ENCODE measurements at regions not wholly inside any gene's neighbourhood (a gene's known extent, or its start where the extent isn't known, plus 50 kb on each side); places are given as distances from the start of the nearest gene placed in this dataset.

DNA sequence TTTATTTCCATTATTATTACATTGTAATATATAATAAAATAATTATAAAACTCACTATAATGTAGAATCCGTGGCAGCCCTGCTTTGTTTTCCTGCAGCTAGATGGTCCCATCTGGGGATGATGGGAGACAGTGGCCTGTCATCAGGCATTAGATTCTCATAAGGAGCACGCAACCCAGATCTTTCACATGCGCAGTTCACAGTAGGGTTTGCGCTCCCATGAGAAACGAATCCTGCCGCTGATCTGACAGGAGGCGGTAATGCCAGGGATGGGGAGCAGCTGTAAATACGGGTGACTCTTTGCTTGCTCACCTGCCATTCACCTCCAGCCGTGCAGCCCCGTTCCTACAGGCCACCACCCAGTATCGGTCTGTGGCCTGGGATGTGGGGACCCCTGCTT, 1879.3 kb upstream of the WWC1 start:
- Histone ChIP-seq H3K9me3 (no peaks in the 10 kb centered on the region), H3K4me1 (no peaks in the 10 kb centered on the region), H3K27ac (no peak overlapping the region), H3K4me3 (no peak overlapping the region), H3K9ac (no peak overlapping the region), H4K20me1 (no peaks in the 10 kb centered on the region), H3K4me2 (no peak overlapping the region), H3K36me3 (no peaks in the 10 kb centered on the region), H3K27me3 (no peaks in the 10 kb centered on the region)
- TF ChIP-seq Cebpa-rat (IDR thresholded peaks at IDR 0.05), result no peak

GRCh38 chr5:166427211-166427610, 1864.2 kb upstream of the WWC1 start:
- Histone ChIP-seq H3K9ac (no peak overlapping the region), H3K4me1 (no peaks in the 10 kb centered on the region; the same call in 1 of the 2 replicates), H3K4me2 (no peak overlapping the region), H3K9me3 (no peaks in the 10 kb centered on the region), H3K27ac (no peak overlapping the region), H3K27me3 (no peaks in the 10 kb centered on the region), H3K36me3 (no peaks in the 10 kb centered on the region), H4K20me1 (no peaks in the 10 kb centered on the region), H3K4me3 (no peak overlapping the region)
- no peak for TF ChIP-seq Cebpa-rat (IDR thresholded peaks at IDR 0.05)

GRCh38 chr5:166428264-166428803, 1863.1 kb upstream of the WWC1 start:
- H4K20me1 ChIP-seq, result no peaks in the 10 kb centered on the region
- no peak overlapping the region for H3K4me3 ChIP-seq
- H3K4me2 ChIP-seq, result no peak overlapping the region
- H3K36me3 ChIP-seq, result no peaks in the 10 kb centered on the region
- no peaks in the 10 kb centered on the region for H3K9me3 ChIP-seq
- H3K27ac ChIP-seq, result no peak overlapping the region
- H3K27me3 ChIP-seq, result no peaks in the 10 kb centered on the region
- no peak overlapping the region for H3K9ac ChIP-seq
- TF ChIP-seq Cebpa-rat (IDR thresholded peaks at IDR 0.05), result no peak
- no peaks in the 10 kb centered on the region; the same call in 1 of the 2 replicates for H3K4me1 ChIP-seq

DNA sequence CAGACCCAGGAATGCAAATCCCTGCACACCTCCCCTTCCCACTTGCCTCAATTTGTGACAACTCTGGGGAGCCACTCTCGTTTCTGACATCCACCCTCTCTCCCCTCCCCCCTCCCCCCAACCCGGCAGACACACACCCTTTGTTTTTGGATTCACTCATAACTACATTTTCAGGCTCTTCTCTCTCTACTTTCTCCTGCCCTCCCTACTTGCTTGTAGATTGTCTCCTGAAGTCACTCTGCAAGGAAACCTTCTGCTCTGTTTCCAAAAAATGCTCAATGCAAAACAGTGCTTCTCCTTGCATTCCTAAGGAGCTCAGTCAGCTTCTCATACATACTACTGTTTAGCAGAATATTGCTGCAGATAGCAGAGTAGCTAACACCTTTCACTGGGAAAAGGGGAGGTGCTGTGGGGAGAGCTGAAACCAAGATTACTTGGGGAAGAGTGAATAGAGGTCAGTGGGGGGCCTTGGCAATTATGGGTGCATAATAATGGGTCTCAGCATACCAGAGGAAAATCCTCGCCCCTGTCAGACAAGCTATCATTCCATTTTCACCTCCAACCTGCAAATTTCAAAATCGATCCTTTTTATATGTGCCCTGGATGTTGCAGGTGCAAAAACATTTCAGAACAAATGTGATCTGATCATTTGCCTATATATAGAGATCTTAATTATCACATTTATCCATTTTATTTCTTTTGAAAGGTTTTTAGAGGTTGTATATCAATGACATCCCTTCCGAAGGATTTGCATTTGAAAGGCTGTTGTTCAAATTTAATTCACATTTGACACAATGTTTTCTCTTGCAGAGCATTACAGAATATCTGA, 1860.7 kb upstream of the WWC1 start:
- H3K4me3 ChIP-seq, result no peak overlapping the region
- no peak overlapping the region for H3K4me2 ChIP-seq
- no peak overlapping the region for H3K27ac ChIP-seq

GRCh38 chr5:166431456-166431855, 1860.0 kb upstream of the WWC1 start:
- H3K9me3 ChIP-seq, result no peaks in the 10 kb centered on the region
- H3K4me1 ChIP-seq, result no peaks in the 10 kb centered on the region; the same call in 1 of the 2 replicates
- no peak for TF ChIP-seq Cebpa-rat (IDR thresholded peaks at IDR 0.05)
- H3K36me3 ChIP-seq, result no peaks in the 10 kb centered on the region
- H3K27me3 ChIP-seq, result no peaks in the 10 kb centered on the region
- no peak overlapping the region for H3K4me2 ChIP-seq
- H3K4me3 ChIP-seq, result no peak overlapping the region
- H3K27ac ChIP-seq, result no peak overlapping the region
- H4K20me1 ChIP-seq, result no peaks in the 10 kb centered on the region
- no peak overlapping the region for H3K9ac ChIP-seq

More for the DNA sequence above, 1860.7 kb upstream of the WWC1 start:
- H4K20me1 ChIP-seq, result no peaks in the 10 kb centered on the region
- no peaks in the 10 kb centered on the region for H3K27me3 ChIP-seq
- H3K9me3 ChIP-seq, result no peaks in the 10 kb centered on the region
- no peaks in the 10 kb centered on the region for H3K36me3 ChIP-seq
- TF ChIP-seq Cebpa-rat (IDR thresholded peaks at IDR 0.05), result no peak
- H3K4me1 ChIP-seq, result no peaks in the 10 kb centered on the region; the same call in 1 of the 2 replicates
- no peak overlapping the region for H3K9ac ChIP-seq

- no peak overlapping the region for H3K4me2 ChIP-seq
- H3K4me1 ChIP-seq, result no peaks in the 10 kb centered on the region
- no peaks in the 10 kb centered on the region for H3K27me3 ChIP-seq
- no peak overlapping the region for H3K9ac ChIP-seq
- H3K9me3 ChIP-seq, result no peaks in the 10 kb centered on the region
- no peaks in the 10 kb centered on the region for H3K36me3 ChIP-seq
- H3K4me3 ChIP-seq, result no peak overlapping the region
- H4K20me1 ChIP-seq, result no peaks in the 10 kb centered on the region
- no peak overlapping the region for H3K27ac ChIP-seq
- TF ChIP-seq Cebpa-rat (IDR thresholded peaks at IDR 0.05), result no peak
Observed at GRCh38 chr5:166433679-166434078, 1857.8 kb upstream of the WWC1 start.

GRCh38 chr5:166436872-166437271, 1854.6 kb upstream of the WWC1 start:
- no peak for TF ChIP-seq Cebpa-rat (IDR thresholded peaks at IDR 0.05)
- H4K20me1 ChIP-seq, result no peaks in the 10 kb centered on the region
- no peak overlapping the region for H3K4me2 ChIP-seq
- no peak overlapping the region for H3K9ac ChIP-seq
- no peaks in the 10 kb centered on the region for H3K4me1 ChIP-seq
- no peaks in the 10 kb centered on the region for H3K9me3 ChIP-seq
- no peaks in the 10 kb centered on the region for H3K36me3 ChIP-seq
- no peaks in the 10 kb centered on the region for H3K27me3 ChIP-seq
- H3K27ac ChIP-seq, result no peak overlapping the region
- no peak overlapping the region for H3K4me3 ChIP-seq

- no peak for TF ChIP-seq Cebpa-rat (IDR thresholded peaks at IDR 0.05)
- no peaks in the 10 kb centered on the region for H3K36me3 ChIP-seq
- no peaks in the 10 kb centered on the region for H4K20me1 ChIP-seq
- no peak overlapping the region for H3K27ac ChIP-seq
- no peaks in the 10 kb centered on the region for H3K27me3 ChIP-seq
- H3K4me3 ChIP-seq, result no peak overlapping the region
- peaks cover 8% of the 10 kb centered on the region; the same call in 1 of the 2 replicates for H3K9me3 ChIP-seq
- H3K9ac ChIP-seq, result no peak overlapping the region
- no peaks in the 10 kb centered on the region for H3K4me1 ChIP-seq
- no peak overlapping the region for H3K4me2 ChIP-seq
Observed at GRCh38 chr5:166486348-166486747, 1805.1 kb upstream of the WWC1 start.

GRCh38 chr5:166488560-166488959, 1802.9 kb upstream of the WWC1 start:
- Histone ChIP-seq H3K27ac (no peak overlapping the region), H3K27me3 (no peaks in the 10 kb centered on the region), H3K36me3 (no peaks in the 10 kb centered on the region), H4K20me1 (no peaks in the 10 kb centered on the region), H3K4me3 (no peak overlapping the region), H3K4me2 (no peak overlapping the region), H3K9me3 (peaks cover 2% of the 10 kb centered on the region; the same call in 1 of the 2 replicates), H3K9ac (no peak overlapping the region), H3K4me1 (no peaks in the 10 kb centered on the region)
- TF ChIP-seq Cebpa-rat (IDR thresholded peaks at IDR 0.05), result no peak

DNA sequence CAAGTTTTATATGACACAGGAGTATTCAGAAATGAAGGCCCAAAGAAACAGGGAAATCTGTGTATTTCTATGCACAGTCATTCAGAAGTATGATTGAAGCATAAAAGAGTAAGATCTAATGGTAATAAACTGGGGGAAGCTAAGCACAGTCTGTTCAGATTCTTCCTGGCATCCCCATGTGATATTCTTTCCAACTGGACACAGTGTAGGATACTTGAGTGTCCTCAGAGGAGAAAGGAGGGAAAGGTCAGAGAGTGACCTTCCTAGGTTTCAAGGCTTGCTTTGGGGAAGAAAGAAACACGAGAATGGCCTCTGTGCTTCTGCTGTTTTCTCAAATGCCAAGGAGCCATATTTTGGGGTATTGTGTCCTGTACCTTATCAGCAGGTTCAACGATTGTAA, 1798.4 kb upstream of the WWC1 start:
- Histone ChIP-seq H3K9me3 (no peaks in the 10 kb centered on the region), H3K4me2 (no peak overlapping the region), H3K36me3 (no peaks in the 10 kb centered on the region), H3K4me3 (no peak overlapping the region), H4K20me1 (no peaks in the 10 kb centered on the region), H3K27me3 (no peaks in the 10 kb centered on the region), H3K4me1 (no peaks in the 10 kb centered on the region), H3K9ac (no peak overlapping the region), H3K27ac (no peak overlapping the region)
- no peak for TF ChIP-seq Cebpa-rat (IDR thresholded peaks at IDR 0.05)
